Vagina (tissue), 2 donors: ENCODE measurements at regions not wholly inside any gene's neighbourhood (a gene's known extent, or its start where the extent isn't known, plus 50 kb on each side); places are given as distances from the start of the nearest gene placed in this dataset.

Experiments
- CTCF ChIP-seq, 3 experiments: fragments of 450-650 bp in 2 of 3; fragments of 200-600 bp in 1 of 3; sonication (generic) in 1 of 3; IDR thresholded peaks; one replicate each; pipeline ENCODE4 v1.5.1; 2017 to 2019; ENCODE audit warnings: antibody characterized with exemption in 3 of 3, mild to moderate bottlenecking in 2 of 3, moderate library complexity in 2 of 3
- POLR2A ChIP-seq, 2 donors: fragments of 450-650 bp; IDR thresholded peaks; one replicate each; pipeline ENCODE4 v1.6.1; 2017; ENCODE audit warnings: antibody characterized with exemption in 2 of 2, mild to moderate bottlenecking in 2 of 2, moderate library complexity in 2 of 2

GRCh38 chr5:121053055-121053985, 589.2 kb downstream of the PRR16 start:
- no peak for TF ChIP-seq POLR2A (IDR thresholded peaks at IDR 0.05)
- TF ChIP-seq CTCF (IDR thresholded peaks at IDR 0.05), result no peak
